H9 (cell line): ENCODE measurements at regions not wholly inside any gene's neighbourhood (a gene's known extent, or its start where the extent isn't known, plus 50 kb on each side); places are given as distances from the start of the nearest gene placed in this dataset.
A peak's percentile ranks its signal among the peaks of the same experiment; 100 is the strongest.

Experiments
- DNase-seq: peaks from one replicate; pipeline ENCODE4 v3.0.0-alpha.2; 2017
- H2AFZ ChIP-seq: one replicate; pipeline ENCODE4 v1.6.1; 2013; ENCODE audit warnings: mild to moderate bottlenecking, low read length, control low read depth, moderate library complexity
- H2AK5ac ChIP-seq: 2 replicates; pipeline ENCODE4 v1.6.1; 2013; ENCODE audit warnings: low read length, control low read depth, mixed read lengths; ENCODE audit not compliant: insufficient read length
- H2BK120ac ChIP-seq: one replicate; pipeline ENCODE4 v1.6.1; 2013; ENCODE audit warnings: low read depth, mild to moderate bottlenecking, low read length, control low read depth, inconsistent platforms; ENCODE audit not compliant: poor library complexity, severe bottlenecking
- H2BK12ac ChIP-seq: 2 replicates; pipeline ENCODE4 v1.6.1; 2013; ENCODE audit warnings: low read length, control low read depth, mixed read lengths, low read depth; ENCODE audit not compliant: insufficient read length
- H2BK15ac ChIP-seq: 2 replicates; pipeline ENCODE4 v1.6.1; 2013; ENCODE audit warnings: low read depth, low read length, control low read depth
- H2BK20ac ChIP-seq: one replicate; pipeline ENCODE4 v1.6.1; 2013; ENCODE audit warnings: low read depth, mild to moderate bottlenecking, low read length, control low read depth, inconsistent platforms; ENCODE audit not compliant: poor library complexity, severe bottlenecking
- H2BK5ac ChIP-seq: 2 replicates; pipeline ENCODE4 v1.6.1; 2013; ENCODE audit warnings: low read length, control low read depth, mixed read lengths; ENCODE audit not compliant: insufficient read length
- H3K14ac ChIP-seq: 2 replicates; pipeline ENCODE4 v1.6.1; 2013; ENCODE audit warnings: low read length, control low read depth; ENCODE audit not compliant: insufficient read depth
- H3K18ac ChIP-seq: 2 replicates; pipeline ENCODE4 v1.6.1; 2013; ENCODE audit warnings: low read depth, mild to moderate bottlenecking, mixed read lengths, low read length, control low read depth; ENCODE audit not compliant: insufficient read length
- H3K23ac ChIP-seq: 2 replicates; pipeline ENCODE4 v1.6.1; 2013; ENCODE audit warnings: low read length, control low read depth, mixed read lengths, low read depth; ENCODE audit not compliant: insufficient read length
- H3K23me2 ChIP-seq: 2 replicates; pipeline ENCODE4 v1.6.1; 2013; ENCODE audit warnings: low read depth, mild to moderate bottlenecking, mixed read lengths, low read length, control low read depth; ENCODE audit not compliant: insufficient read length, poor library complexity, severe bottlenecking
- H3K27ac ChIP-seq: 2 replicates; pipeline ENCODE4 v1.5.1; 2013; ENCODE audit warnings: low read length, control low read depth, mixed read lengths, low read depth; ENCODE audit not compliant: insufficient read length
- H3K27me3 ChIP-seq: 2 replicates; pipeline ENCODE4 v1.6.1; 2013; ENCODE audit warnings: low read length, control low read depth, inconsistent platforms; ENCODE audit not compliant: insufficient read depth
- H3K4ac ChIP-seq: 2 replicates; pipeline ENCODE4 v1.6.1; 2013; ENCODE audit warnings: low read depth, mild to moderate bottlenecking, control low read depth, inconsistent platforms, low read length, moderate library complexity
- H3K4me1 ChIP-seq: 2 replicates; pipeline ENCODE4 v1.6.1; 2013; ENCODE audit warnings: low read length, control low read depth, inconsistent platforms; ENCODE audit not compliant: insufficient read depth
- H3K4me2 ChIP-seq: 2 replicates; pipeline ENCODE4 v1.6.1; 2013; ENCODE audit warnings: low read length, control low read depth, mixed read lengths; ENCODE audit not compliant: insufficient read length, insufficient read depth
- H3K56ac ChIP-seq: 2 replicates; pipeline ENCODE4 v1.6.1; 2013; ENCODE audit warnings: low read depth, mild to moderate bottlenecking, mixed read lengths, low read length, control low read depth; ENCODE audit not compliant: insufficient read length
- H3K79me1 ChIP-seq: 2 replicates; pipeline ENCODE4 v1.6.1; 2013; ENCODE audit warnings: low read depth, mild to moderate bottlenecking, moderate library complexity, low read length, control low read depth, inconsistent platforms; ENCODE audit not compliant: insufficient read depth, poor library complexity, severe bottlenecking
- H3K79me2 ChIP-seq: 2 replicates; pipeline ENCODE4 v1.6.1; 2013; ENCODE audit warnings: low read length, control low read depth, inconsistent platforms; ENCODE audit not compliant: insufficient read depth
- H3K9ac ChIP-seq: 2 replicates; pipeline ENCODE4 v1.6.1; 2013; ENCODE audit warnings: low read length, control low read depth, mixed read lengths; ENCODE audit not compliant: insufficient read length; ENCODE audit errors: extremely low read depth
- H3K9me3 ChIP-seq: one replicate; pipeline ENCODE4 v1.6.1; 2013; ENCODE audit warnings: low read depth, low read length, inconsistent platforms; ENCODE audit not compliant: control insufficient read depth
- H3T11ph ChIP-seq: one replicate; pipeline ENCODE4 v1.6.1; 2013; ENCODE audit warnings: mild to moderate bottlenecking, low read length, control low read depth, inconsistent platforms
- H4K20me1 ChIP-seq: one replicate; pipeline ENCODE4 v1.6.1; 2013; ENCODE audit not compliant: control insufficient read depth, insufficient read length, insufficient read depth
- H4K5ac ChIP-seq: 2 replicates; pipeline ENCODE4 v1.6.1; 2013; ENCODE audit warnings: low read depth, mild to moderate bottlenecking, mixed read lengths, low read length, control low read depth; ENCODE audit not compliant: insufficient read length
- H4K8ac ChIP-seq: replicated peaks from 2 replicates; pipeline ENCODE4 v1.6.1; 2013; ENCODE audit warnings: low read length, control low read depth, mixed read lengths, low read depth; ENCODE audit not compliant: insufficient read length
- H4K91ac ChIP-seq: 2 replicates; pipeline ENCODE4 v1.6.1; 2013; ENCODE audit warnings: low read depth, mild to moderate bottlenecking, moderate library complexity, mixed read lengths, low read length, control low read depth; ENCODE audit not compliant: insufficient read length
- H3K27ac Mint-ChIP-seq, 3 experiments: 2 replicates in 2 of 3; 3 replicates in 1 of 3; pipeline ENCODE4 v1.8.0; 2020 to 2021; ENCODE audit warnings: mixed read lengths in 3 of 3, mild to moderate bottlenecking in 1 of 3, moderate library complexity in 1 of 3
- H3K27me3 Mint-ChIP-seq: 2 replicates; pipeline ENCODE4 v1.8.0; 2021; ENCODE audit warnings: low read depth, mild to moderate bottlenecking, moderate library complexity, mixed read lengths
- H3K36me3 Mint-ChIP-seq, 3 experiments: 2 replicates in 2 of 3; 3 replicates in 1 of 3; pipeline ENCODE4 v1.8.0; 2020 to 2021; ENCODE audit warnings: low read depth in 3 of 3, mixed read lengths in 3 of 3; ENCODE audit not compliant: insufficient read depth in 1 of 3
- H3K4me1 Mint-ChIP-seq, 2 experiments: 2 replicates each; pipeline ENCODE4 v1.8.0; 2020; ENCODE audit warnings: mixed read lengths in 2 of 2
- H3K4me3 Mint-ChIP-seq, 2 experiments: 2 replicates in 1 of 2; 3 replicates in 1 of 2; pipeline ENCODE4 v1.8.0; 2020 to 2021; ENCODE audit warnings: mild to moderate bottlenecking in 2 of 2, mixed read lengths in 2 of 2, moderate library complexity in 1 of 2
- H3K9me3 Mint-ChIP-seq, 2 experiments: 2 replicates in 1 of 2; 3 replicates in 1 of 2; pipeline ENCODE4 v1.8.0; 2020; ENCODE audit warnings: mild to moderate bottlenecking in 2 of 2, mixed read lengths in 2 of 2, moderate library complexity in 1 of 2
- CTCF ChIP-seq: fragments of 200-600 bp; sonication (generic); conservative IDR thresholded peaks from 3 replicates; pipeline ENCODE4 v1.8.0; 2021; ENCODE audit warnings: antibody characterized with exemption, mild to moderate bottlenecking
- WGBS: extraction: QIAGEN DNeasy Blood & Tissue Kit; methylation state at CpG from one replicate; pipeline ENCODE4 v1.1.7; 2013; ENCODE audit warnings: missing lambda C conversion rate, low lambda C conversion rate, mixed read lengths; ENCODE audit not compliant: insufficient read length; ENCODE audit errors: extremely low coverage; 5-methylcytosine and 5-hydroxymethylcytosine counted together

GRCh38 chr10:129169115-129169514, 297.9 kb upstream of the MGMT start:
- no peaks in the 10 kb centered on the region for H3K79me1 ChIP-seq
- no peak overlapping the region for H3K23ac ChIP-seq
- no peaks in the 10 kb centered on the region for H3K4me1 ChIP-seq
- H3T11ph ChIP-seq = no peak overlapping the region
- peak overlapping the region in 1 of 3 experiments; percentile 24; a peak in 1 of 7 replicates for H3K27ac Mint-ChIP-seq
- no peak overlapping the region for H3K18ac ChIP-seq
- no peaks in the 10 kb centered on the region for H3K27me3 Mint-ChIP-seq
- H4K20me1 ChIP-seq = no peaks in the 10 kb centered on the region
- H3K27ac ChIP-seq = no peak overlapping the region
- H3K9ac ChIP-seq = no peak overlapping the region
- H3K56ac ChIP-seq = no peak overlapping the region
- DNase-seq = no peak
- H3K79me2 ChIP-seq = no peaks in the 10 kb centered on the region
- no peak overlapping the region for H3K4me2 ChIP-seq
- no peaks in the 10 kb centered on the region for H3K23me2 ChIP-seq
- H2BK5ac ChIP-seq = no peak overlapping the region
- no peak overlapping the region for H3K4me3 Mint-ChIP-seq
- H4K5ac ChIP-seq = no peak overlapping the region
- H2BK120ac ChIP-seq = no peak overlapping the region
- H2AK5ac ChIP-seq = no peak overlapping the region
- H3K14ac ChIP-seq = no peak overlapping the region
- peaks cover 0 to 3% of the 10 kb centered on the region in 2 experiments; a peak in 2 of 4 replicates for H3K4me1 Mint-ChIP-seq
- no peak for TF ChIP-seq CTCF
- no peaks in the 10 kb centered on the region for H3K9me3 Mint-ChIP-seq
- H2BK15ac ChIP-seq = no peak overlapping the region
- H4K91ac ChIP-seq = no peak overlapping the region
- no peak overlapping the region for H3K4ac ChIP-seq
- WGBS = no CpG with 5 or more reads among the region's 6 CpGs
- H3K9me3 ChIP-seq = no peaks in the 10 kb centered on the region
- no peak overlapping the region for H2BK20ac ChIP-seq
- no peaks in the 10 kb centered on the region; the same call in 1 of the 2 replicates for H3K27me3 ChIP-seq
- no peak overlapping the region for H4K8ac ChIP-seq
- H2AFZ ChIP-seq = no peak overlapping the region
- H3K36me3 Mint-ChIP-seq = no peaks in the 10 kb centered on the region; a peak in 2 of 7 replicates
- H2BK12ac ChIP-seq = no peak overlapping the region
